ENCODE measurements at regions not wholly inside any gene's neighbourhood (a gene's known extent, or its start where the extent isn't known, plus 50 kb on each side); places are given as distances from the start of the nearest gene placed in this dataset.
"Not testable (repeated sequence)": the region's sequence is repeated elsewhere in the genome, so short reads cannot be mapped to it uniquely, and the experiment has no call there.

DNA sequence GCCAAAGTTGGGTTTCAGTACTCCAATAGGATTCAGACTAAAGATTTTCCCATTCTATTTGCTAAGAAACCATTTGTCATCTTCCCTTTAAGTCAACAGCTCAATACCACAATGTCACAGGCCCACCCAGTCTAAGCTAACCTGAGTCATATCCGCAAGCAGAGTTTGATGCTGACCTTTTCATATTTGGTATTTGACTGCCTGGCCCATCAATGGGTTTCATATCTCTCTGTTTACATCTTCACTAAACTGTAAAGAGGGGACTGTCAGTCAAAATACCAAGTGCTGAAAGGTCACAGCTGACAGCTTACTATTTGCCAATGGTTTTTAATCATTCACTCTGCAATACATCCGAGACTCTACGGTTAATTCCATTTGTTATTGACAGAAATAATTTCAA lies 707.5 kb upstream of the ACTRT1 start:
- DNase-seq = no peak

DNA sequence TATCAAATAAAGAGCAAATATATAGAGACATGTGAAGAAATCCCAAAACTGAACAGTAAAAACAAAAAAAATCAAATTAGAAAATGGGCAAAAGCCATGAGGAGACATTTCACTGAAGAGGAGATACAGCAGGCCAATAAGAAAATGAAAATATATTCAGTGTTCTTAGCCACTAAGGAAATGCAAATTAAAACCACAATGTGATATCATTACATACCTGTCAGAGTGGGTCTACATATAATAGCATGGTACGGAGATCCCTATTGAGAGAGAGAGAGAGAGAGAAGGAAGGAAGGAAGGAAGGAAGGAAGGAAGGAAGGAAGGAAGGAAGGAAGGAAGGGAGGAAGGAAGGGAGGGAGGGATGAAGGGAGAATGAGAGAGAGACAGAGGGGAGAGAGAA lies 707.0 kb upstream of the ACTRT1 start:
- DNase-seq = no peak

DNA sequence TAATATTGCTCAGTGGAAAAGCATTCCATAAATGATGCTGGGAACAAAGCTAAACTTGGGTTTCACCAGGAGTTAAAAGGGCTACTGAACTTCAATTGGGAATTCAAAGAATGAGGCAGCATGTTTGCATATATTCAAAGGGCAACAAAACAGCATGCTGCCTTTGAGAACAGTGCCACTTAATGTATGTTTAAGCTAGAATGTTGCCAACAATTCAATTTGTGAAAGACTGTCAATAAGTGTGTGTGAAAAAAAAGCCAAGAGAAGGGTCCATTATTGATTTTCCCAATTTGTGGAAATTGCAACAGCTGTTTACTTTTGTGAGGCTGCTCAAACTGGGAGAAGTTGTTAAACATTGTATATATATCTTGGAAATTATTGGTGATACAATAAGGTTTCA lies 701.9 kb upstream of the ACTRT1 start:
- DNase-seq = peak; percentile 69 to 92

DNA sequence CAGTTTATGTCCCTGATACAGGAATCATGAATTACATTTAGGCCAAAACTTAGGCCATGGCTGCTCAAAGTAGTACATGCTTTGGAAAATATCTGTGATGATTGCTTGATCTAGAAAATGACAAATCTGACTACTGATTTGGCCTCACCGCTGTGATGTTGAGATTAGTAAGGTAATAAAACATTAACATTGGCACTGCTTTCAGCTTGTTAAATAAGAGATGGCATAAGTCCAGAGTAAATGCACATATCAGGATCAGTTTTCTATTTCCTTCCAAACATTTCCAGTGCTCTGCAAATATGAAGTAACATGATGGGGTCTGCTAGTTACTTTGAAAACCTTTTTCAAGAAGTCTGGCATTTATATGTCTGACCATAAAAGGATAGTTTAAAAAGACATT lies 687.3 kb upstream of the ACTRT1 start:
- DNase-seq = peak; percentile 3 to 71

- DNase-seq = peak in 1 of 2 experiments; percentile 73
Measured at GRCh38 chrX:128728943-128729342, 676.7 kb upstream of the ACTRT1 start.

DNA sequence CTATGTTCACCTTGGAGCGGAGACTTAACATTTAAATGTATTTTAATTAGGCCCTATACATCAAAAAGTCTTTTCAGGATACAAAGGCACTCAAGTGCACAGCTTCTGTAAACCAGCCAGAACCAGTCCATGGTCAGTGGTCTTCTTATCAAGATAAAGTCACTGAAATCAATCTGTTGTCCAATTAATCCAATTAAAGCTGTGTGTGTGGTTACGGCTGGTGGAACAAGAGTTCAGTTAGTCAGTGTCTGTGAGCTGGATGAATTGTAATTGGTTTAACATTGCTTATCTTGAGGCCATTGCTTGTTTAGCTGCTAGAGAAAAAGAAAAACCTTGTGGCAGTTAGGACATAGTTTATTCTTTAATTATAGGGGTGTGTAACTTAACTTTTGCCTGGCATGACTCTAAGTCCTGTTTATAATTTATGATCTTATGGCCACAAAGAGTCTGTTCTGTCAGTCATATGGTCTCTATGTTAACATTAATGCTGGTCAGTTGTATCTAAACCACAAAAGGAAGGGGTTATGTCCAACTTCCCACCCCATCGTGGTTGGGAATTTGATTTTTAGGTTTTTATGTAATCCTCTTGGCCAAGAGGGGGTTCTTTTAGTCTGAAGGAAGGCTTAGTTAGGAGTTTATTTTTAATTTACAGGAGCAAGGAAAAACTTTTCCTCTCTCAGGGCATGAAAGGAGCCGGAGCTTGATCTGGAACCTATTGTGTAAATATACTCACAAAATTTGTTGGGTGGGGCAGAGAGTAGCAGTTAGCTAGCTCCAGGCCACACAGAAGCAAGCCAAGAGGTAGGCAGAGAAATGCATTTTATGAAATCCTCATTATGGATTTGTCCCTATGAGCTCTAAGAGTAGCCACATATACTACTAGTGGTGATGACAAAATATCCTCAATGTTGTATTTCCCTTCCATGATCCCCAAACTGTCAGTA lies 665.7 kb upstream of the ACTRT1 start:
- no peak for DNase-seq

- no peak for DNase-seq
Measured at GRCh38 chrX:128714425-128714824, 662.2 kb upstream of the ACTRT1 start.

DNA sequence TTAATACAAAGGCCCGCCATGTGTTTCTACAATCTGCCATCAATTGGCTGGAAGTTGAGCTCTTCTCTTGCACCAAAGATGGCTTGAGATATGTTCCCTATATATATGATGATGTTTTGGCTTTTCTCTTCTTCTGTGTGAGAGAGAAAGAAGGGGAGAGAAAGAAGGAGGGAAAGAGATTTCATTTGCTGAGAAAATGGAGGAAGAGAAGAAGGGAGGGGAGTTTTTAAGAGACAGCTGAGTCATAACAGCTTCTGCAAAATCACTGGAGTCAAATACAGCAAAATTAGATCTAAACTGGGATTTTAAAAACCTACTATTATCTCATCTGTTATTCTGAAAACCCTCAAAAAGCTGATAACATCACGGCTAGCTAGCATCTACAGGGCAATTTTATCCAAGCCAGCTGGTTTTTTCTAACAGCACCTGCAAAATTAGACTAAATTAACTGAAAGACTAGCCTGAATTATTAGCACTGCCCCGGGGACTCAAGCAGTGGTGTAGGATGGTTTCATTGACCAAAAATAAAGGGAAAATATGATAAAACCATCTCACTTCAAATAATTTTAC lies 647.6 kb upstream of the ACTRT1 start:
- DNase-seq = peak; percentile 22 to 72

GRCh38 chrX:128698573-128699181 lies 646.5 kb upstream of the ACTRT1 start:
- DNase-seq = peak in 1 of 2 experiments; percentile 20

DNA sequence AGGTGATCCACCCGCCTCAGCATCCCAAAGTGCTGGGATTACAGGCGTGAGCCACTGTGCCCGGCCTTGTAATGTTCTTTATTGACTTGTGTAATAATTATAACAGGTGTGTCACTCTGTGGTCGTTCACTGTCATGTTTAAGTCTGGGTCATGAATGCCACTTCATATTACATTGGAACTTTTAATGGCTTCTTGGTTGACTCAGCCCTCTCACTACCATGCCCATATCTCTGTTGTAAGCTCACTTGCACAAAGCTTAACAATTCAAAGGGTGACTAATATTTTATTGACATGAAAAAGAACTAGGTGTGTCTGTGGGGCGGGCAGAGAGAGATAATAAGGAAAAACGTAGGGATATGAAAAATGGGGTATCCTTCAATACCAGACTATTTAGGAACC lies 639.7 kb upstream of the ACTRT1 start:
- no peak for DNase-seq

DNA sequence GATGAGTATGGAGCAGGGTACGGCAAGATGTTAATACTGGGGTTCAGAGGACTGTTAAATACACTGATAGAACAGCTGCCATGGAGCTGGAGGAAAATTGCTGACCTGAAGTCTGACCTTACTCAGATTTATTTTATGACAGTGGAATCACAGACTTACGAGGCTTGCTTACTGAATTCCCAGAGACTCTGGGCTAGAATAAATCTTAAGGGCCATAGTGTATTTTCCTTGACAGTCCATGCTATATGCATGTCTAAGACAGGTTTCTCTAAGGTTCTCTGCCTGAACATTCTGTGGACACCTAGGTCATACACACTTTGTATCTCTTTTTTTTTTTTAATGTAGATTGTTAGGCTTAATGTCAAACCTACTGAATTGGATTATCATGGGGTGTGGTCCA lies 633.2 kb upstream of the ACTRT1 start:
- DNase-seq = no peak

DNA sequence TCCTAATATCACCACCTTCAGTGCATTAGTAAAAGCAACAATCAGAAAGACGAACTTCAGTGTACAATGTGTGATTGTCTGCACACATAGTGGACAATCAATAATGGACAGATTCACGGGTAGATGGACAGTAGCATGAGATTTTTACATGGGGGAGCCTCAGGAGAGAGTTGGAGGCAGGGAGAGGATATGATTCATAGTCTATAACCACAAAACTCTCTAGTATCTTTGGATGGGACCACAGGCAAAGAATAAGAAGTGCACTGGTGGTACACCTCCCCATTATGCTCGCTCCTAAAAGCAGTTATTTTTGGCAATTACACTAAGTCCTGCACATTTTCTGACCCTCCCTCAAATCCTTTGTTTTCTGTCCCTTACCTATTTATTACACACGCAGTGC lies 624.4 kb upstream of the ACTRT1 start:
- DNase-seq = no peak

DNA sequence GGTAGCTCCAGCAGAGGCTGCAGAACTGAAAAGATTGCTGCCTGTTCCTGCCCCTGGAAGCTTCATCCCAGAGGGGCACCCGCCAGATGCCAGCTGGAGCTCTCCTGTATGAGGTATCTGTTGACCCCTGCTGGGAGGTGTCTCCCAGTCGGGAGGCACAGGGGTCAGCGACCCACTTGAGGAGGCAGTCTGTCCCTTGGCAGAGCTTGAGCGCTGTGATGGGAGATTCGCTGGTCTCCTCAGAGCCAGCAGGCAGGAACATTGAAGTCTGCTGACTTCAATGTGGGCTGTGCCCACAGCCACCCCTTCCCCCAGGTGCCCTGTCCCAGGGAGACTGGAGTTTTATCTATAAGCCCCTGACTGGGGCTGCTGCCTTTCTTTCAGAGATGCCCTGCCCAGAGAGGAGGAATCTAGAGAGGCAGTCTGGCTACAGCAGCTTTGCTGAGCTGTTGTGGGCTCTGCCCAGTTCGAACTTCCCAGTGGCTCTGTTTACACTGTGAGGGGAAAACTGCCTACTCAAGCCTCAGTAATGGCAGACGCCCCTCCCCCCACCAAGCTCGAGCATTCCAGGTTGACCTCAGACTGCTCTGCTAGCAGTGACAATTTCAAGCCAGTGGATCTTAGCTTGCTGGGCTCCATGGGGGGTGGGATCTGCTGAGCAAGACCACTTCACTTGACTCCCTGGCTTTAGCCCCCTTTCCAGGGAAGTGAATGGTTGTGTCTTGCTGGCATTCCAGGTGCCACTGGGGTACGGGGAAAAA lies 622.3 kb upstream of the ACTRT1 start:
- not testable (repeated sequence) for DNase-seq

DNA sequence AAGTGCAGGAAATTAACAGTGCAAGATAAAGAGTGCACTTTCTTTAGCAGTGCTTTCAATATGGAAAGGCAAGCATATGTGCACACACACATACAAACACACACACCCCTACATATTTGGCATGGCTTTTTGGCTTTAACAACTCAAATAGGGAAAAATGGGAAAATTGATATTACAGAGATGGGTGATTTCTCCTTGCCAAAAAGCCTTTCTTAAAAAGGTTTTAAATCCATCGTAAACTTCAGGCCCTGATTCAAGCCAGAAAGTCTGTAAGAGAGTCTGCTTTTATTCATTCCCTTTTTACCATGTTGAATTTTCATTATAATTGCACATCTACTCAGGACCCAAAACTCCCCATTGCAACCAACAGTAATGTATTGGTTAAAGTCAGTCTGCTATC lies 612.0 kb upstream of the ACTRT1 start:
- no peak for DNase-seq

GRCh38 chrX:128653524-128654060 lies 601.4 kb upstream of the ACTRT1 start:
- no peak for DNase-seq

DNA sequence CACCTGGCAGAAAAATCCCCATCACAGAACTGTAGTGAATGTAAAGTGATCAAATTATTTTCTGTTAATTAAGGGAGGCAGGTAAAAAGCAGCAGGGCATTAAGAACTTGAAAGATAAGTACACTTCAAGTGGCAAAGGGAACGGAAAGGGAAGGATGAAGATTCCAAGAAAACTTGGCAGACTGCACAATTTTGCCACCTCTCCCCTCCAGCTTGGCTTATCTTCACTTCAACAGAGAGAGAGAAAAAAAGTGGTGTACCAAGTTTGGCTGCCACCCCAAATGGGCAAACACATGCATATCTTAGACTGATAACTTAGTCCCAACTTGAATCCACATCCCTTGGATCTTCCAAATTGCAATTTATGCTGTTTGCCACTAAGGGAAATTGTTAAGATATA lies 598.1 kb upstream of the ACTRT1 start:
- DNase-seq = no peak

DNA sequence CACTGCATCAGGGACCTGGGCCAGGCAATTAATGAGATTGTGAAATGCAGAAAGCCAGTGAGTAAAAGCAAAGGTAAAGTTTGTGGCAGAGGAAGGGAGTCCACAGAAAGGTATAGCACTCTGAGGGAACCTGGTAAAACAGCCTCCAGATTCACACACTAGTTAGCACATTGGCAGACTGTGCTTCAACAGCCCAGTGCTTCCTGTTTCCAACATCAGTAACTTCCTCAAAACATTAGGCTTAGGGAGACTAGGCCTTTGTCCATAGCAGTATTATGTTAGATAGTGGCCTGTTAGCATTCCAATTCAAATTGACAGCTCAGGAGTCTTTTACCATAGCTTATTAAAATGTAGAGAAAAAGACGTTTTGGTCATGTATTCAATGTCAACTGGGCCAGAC lies 582.6 kb upstream of the ACTRT1 start:
- no peak for DNase-seq

- DNase-seq = no peak
Measured at GRCh38 chrX:128623361-128623760, 571.2 kb upstream of the ACTRT1 start.

DNA sequence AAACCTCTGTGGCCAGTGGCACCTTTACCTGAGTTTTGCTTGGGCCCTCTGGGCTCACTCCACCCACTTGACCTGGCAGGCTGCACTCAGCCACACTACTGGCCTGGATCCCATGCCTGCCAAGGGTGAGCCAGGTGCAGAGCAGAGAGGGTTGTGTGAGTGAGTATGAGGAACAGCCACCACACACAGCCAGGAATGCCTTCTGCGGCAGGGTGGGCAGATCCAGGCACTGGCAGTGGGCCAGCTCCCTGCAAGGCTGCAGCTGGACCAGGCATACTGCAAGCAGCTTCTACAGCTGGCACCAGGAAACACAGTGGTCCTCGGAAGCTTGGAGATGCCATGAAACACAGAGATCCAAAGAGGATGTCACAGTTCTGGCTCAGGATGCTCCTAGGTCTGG lies 570.1 kb upstream of the ACTRT1 start:
- peak in 1 of 2 experiments; percentile 21 for DNase-seq

GRCh38 chrX:128619490-128619889 lies 567.3 kb upstream of the ACTRT1 start:
- no peak for DNase-seq

- DNase-seq = no peak
Measured at GRCh38 chrX:128616933-128617332, 564.7 kb upstream of the ACTRT1 start.

GRCh38 chrX:128606817-128607216 lies 554.6 kb upstream of the ACTRT1 start:
- not testable (repeated sequence) for DNase-seq

GRCh38 chrX:128606357-128606756 lies 554.2 kb upstream of the ACTRT1 start:
- DNase-seq = not testable (repeated sequence)
